ENCODE measurements at regions not wholly inside any gene's neighbourhood (a gene's known extent, or its start where the extent isn't known, plus 50 kb on each side); places are given as distances from the start of the nearest gene placed in this dataset.

- TF ChIP-seq EZH2 (IDR thresholded peaks at IDR 0.05; ENCODE audit: insufficient read depth, low read length) (no peak), CTCF (IDR thresholded peaks at IDR 0.05; ENCODE audit: insufficient read depth, low read depth, low read length) (no peak)
Observed at GRCh38 chr12:124620606-124621295, 53.3 kb upstream of the NCOR2 start.
